Neural cell (in vitro differentiated cells): ENCODE measurements at regions not wholly inside any gene's neighbourhood (a gene's known extent, or its start where the extent isn't known, plus 50 kb on each side); places are given as distances from the start of the nearest gene placed in this dataset.

Experiments used
- H2AFZ ChIP-seq: fragments of 200-600, 300-800 bp; sonication (generic), shearing (Covaris generic); 2 replicates; pipeline ENCODE4 v1.6.0; 2014; ENCODE audit warnings: low read depth, mild to moderate bottlenecking, antibody characterized with exemption, low read length, moderate library complexity
- H3F3A ChIP-seq: fragments of 200-600 bp; shearing (Covaris generic); 2 replicates; pipeline ENCODE4 v1.6.1; 2016; ENCODE audit warnings: mild to moderate bottlenecking, moderate library complexity, mixed read lengths, antibody characterized with exemption, low read length; ENCODE audit not compliant: insufficient read depth, poor library complexity, severe bottlenecking
- H3K27ac ChIP-seq: fragments of 200-600, 300-800 bp; sonication (generic), shearing (Covaris generic); 2 replicates; pipeline ENCODE4 v1.5.1; 2014; ENCODE audit warnings: mild to moderate bottlenecking, low read length, moderate library complexity
- H3K27me3 ChIP-seq: fragments of 300-800, 200-600 bp; sonication (generic), shearing (Covaris generic); 2 replicates; pipeline ENCODE4 v1.6.0; 2014; ENCODE audit warnings: mild to moderate bottlenecking, low read depth, low read length, moderate library complexity; ENCODE audit not compliant: insufficient read depth
- H3K36me3 ChIP-seq: fragments of 300-800, 200-600 bp; sonication (generic), shearing (Covaris generic); 2 replicates; pipeline ENCODE4 v1.5.1; 2014; ENCODE audit warnings: mild to moderate bottlenecking, antibody characterized with exemption, low read length, moderate library complexity; ENCODE audit not compliant: insufficient read depth
- H3K4me2 ChIP-seq: fragments of 300-800, 200-600 bp; sonication (generic), shearing (Covaris generic); 2 replicates; pipeline ENCODE4 v1.6.0; 2014; ENCODE audit warnings: mild to moderate bottlenecking, low read length
- H3K4me3 ChIP-seq: fragments of 300-800, 200-600 bp; sonication (generic), shearing (Covaris generic); 2 replicates; pipeline ENCODE4 v1.5.1; 2014; ENCODE audit warnings: mild to moderate bottlenecking, low read length, moderate library complexity
- H3K79me2 ChIP-seq: fragments of 200-600 bp; shearing (Covaris generic); replicated peaks from 2 replicates; pipeline ENCODE4 v1.6.0; 2014; ENCODE audit warnings: mild to moderate bottlenecking, low read length, moderate library complexity; ENCODE audit not compliant: insufficient read depth
- H3K9ac ChIP-seq: fragments of 300-800, 200-600 bp; sonication (generic), shearing (Covaris generic); 2 replicates; pipeline ENCODE4 v1.6.1; 2016; ENCODE audit warnings: mild to moderate bottlenecking, low read length, mixed read lengths
- H3K9me2 ChIP-seq: fragments of 200-600 bp; shearing (Covaris generic); 2 replicates; pipeline ENCODE4 v1.6.1; 2016; ENCODE audit warnings: mild to moderate bottlenecking, low read length, mixed read lengths; ENCODE audit not compliant: insufficient read depth
- H3K9me3 ChIP-seq: fragments of 200-600, 300-800 bp; sonication (generic), shearing (Covaris generic); 2 replicates; pipeline ENCODE4 v1.6.1; 2016; ENCODE audit warnings: mild to moderate bottlenecking, mixed run types, low read length, moderate library complexity, mixed read lengths
- H4K20me1 ChIP-seq: fragments of 200-600 bp; shearing (Covaris generic); 2 replicates; pipeline ENCODE4 v1.6.1; 2016; ENCODE audit warnings: mild to moderate bottlenecking, mixed run types; ENCODE audit not compliant: insufficient read depth
- EP300 ChIP-seq: fragments of 450-650 bp; conservative IDR thresholded peaks from 2 replicates; pipeline ENCODE4 v1.6.1; 2014; ENCODE audit warnings: antibody characterized with exemption, mild to moderate bottlenecking, moderate library complexity; ENCODE audit not compliant: poor library complexity, severe bottlenecking
- EZH2 ChIP-seq: fragments of 200-600, 300-800 bp; shearing (Covaris generic), sonication (generic); IDR thresholded peaks from 2 replicates; pipeline ENCODE4 v1.6.1; 2014; ENCODE audit warnings: antibody characterized with exemption, low read length, borderline replicate concordance, mild to moderate bottlenecking; ENCODE audit not compliant: insufficient read depth, poor library complexity, severe bottlenecking
- MXI1 ChIP-seq: fragments of 450-650 bp; conservative IDR thresholded peaks from 2 replicates; pipeline ENCODE4 v1.6.1; 2014; ENCODE audit warnings: antibody characterized with exemption, mild to moderate bottlenecking; ENCODE audit not compliant: poor library complexity, severe bottlenecking
- POLR2AphosphoS5 ChIP-seq: IDR thresholded peaks from 2 replicates; pipeline ENCODE4 v1.6.1; 2012
- RAD21 ChIP-seq: fragments of 450-650 bp; conservative IDR thresholded peaks from 2 replicates; pipeline ENCODE4 v1.6.1; 2014; ENCODE audit warnings: antibody characterized with exemption, mild to moderate bottlenecking, moderate library complexity
- SMC3 ChIP-seq: fragments of 450-650 bp; conservative IDR thresholded peaks from 2 replicates; pipeline ENCODE4 v1.6.1; 2014; ENCODE audit warnings: antibody characterized with exemption, mild to moderate bottlenecking, moderate library complexity; ENCODE audit not compliant: poor library complexity
- TAF1 ChIP-seq: IDR thresholded peaks from 2 replicates; pipeline ENCODE4 v1.6.1; 2012; ENCODE audit warnings: low read depth
- TF ChIP-seq, protein P1 (sequence below): IDR thresholded peaks from 2 replicates; pipeline ENCODE4 v1.6.1; 2012; ENCODE audit warnings: borderline replicate concordance
- TF ChIP-seq, protein P2 (sequence below): fragments of 450-650 bp; IDR thresholded peaks from 2 replicates; pipeline ENCODE4 v1.5.1; 2014; ENCODE audit warnings: antibody characterized with exemption, mild to moderate bottlenecking, moderate library complexity; ENCODE audit not compliant: poor library complexity, severe bottlenecking

DNA sequence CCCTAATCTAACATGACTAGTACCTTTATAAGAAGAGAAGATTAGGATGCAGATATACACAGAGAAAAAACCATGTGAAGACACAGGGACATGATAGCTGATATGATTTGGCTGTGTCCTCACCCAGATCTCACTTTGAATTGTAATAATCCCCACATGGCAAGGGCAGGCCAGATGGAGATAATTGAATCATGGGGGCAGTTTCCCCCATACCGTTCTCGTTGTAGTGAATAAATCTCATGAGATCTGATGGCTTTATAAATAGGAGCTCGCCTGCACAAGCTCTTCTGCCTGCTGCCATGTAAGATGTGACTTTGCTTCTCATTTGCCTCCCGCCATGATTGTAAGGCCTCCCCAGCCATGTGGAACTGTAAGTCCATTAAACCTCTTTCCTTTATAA, 364.3 kb downstream of the FBXW7 start:
- TF ChIP-seq, protein P1, sequence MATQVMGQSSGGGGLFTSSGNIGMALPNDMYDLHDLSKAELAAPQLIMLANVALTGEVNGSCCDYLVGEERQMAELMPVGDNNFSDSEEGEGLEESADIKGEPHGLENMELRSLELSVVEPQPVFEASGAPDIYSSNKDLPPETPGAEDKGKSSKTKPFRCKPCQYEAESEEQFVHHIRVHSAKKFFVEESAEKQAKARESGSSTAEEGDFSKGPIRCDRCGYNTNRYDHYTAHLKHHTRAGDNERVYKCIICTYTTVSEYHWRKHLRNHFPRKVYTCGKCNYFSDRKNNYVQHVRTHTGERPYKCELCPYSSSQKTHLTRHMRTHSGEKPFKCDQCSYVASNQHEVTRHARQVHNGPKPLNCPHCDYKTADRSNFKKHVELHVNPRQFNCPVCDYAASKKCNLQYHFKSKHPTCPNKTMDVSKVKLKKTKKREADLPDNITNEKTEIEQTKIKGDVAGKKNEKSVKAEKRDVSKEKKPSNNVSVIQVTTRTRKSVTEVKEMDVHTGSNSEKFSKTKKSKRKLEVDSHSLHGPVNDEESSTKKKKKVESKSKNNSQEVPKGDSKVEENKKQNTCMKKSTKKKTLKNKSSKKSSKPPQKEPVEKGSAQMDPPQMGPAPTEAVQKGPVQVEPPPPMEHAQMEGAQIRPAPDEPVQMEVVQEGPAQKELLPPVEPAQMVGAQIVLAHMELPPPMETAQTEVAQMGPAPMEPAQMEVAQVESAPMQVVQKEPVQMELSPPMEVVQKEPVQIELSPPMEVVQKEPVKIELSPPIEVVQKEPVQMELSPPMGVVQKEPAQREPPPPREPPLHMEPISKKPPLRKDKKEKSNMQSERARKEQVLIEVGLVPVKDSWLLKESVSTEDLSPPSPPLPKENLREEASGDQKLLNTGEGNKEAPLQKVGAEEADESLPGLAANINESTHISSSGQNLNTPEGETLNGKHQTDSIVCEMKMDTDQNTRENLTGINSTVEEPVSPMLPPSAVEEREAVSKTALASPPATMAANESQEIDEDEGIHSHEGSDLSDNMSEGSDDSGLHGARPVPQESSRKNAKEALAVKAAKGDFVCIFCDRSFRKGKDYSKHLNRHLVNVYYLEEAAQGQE: no peak
- TF ChIP-seq, protein P2, sequence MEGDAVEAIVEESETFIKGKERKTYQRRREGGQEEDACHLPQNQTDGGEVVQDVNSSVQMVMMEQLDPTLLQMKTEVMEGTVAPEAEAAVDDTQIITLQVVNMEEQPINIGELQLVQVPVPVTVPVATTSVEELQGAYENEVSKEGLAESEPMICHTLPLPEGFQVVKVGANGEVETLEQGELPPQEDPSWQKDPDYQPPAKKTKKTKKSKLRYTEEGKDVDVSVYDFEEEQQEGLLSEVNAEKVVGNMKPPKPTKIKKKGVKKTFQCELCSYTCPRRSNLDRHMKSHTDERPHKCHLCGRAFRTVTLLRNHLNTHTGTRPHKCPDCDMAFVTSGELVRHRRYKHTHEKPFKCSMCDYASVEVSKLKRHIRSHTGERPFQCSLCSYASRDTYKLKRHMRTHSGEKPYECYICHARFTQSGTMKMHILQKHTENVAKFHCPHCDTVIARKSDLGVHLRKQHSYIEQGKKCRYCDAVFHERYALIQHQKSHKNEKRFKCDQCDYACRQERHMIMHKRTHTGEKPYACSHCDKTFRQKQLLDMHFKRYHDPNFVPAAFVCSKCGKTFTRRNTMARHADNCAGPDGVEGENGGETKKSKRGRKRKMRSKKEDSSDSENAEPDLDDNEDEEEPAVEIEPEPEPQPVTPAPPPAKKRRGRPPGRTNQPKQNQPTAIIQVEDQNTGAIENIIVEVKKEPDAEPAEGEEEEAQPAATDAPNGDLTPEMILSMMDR: no peak
- TF ChIP-seq EZH2 (no peak), SMC3 (no peak), TAF1 (no peak)
- Histone ChIP-seq H4K20me1 (no peaks in the 10 kb centered on the region), H3K27ac (no peak overlapping the region), H3F3A (no peaks in the 10 kb centered on the region), H3K9me3 (no peaks in the 10 kb centered on the region), H3K27me3 (no peaks in the 10 kb centered on the region), H3K79me2 (no peaks in the 10 kb centered on the region), H3K4me3 (no peak overlapping the region), H3K4me2 (no peak overlapping the region), H3K36me3 (no peaks in the 10 kb centered on the region), H3K9me2 (no peaks in the 10 kb centered on the region), H3K9ac (no peak overlapping the region), H2AFZ (no peak overlapping the region)

DNA sequence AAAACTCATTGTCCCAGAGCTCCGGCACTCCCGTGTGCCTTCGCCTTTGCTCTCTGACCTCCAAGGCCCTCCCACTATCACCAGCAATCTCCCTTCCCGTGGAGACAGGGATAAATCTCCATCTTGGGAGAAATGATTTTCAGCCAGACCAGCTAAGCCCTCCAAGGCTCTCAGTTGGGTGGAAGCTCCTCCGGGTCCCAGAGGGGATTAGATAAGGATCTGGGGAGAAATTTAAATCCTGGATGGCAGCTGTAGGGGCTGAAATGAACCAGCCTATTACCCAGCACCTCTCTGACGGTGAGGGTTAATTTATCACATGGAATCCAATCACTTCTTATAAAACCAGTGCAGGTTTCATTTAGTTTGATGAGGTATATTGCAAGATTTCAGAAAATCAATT, 366.2 kb downstream of the FBXW7 start:
- Histone ChIP-seq H3K4me3 (no peak overlapping the region), H3K27ac (no peak overlapping the region), H3K79me2 (no peaks in the 10 kb centered on the region), H3K9me2 (no peaks in the 10 kb centered on the region), H3K27me3 (no peaks in the 10 kb centered on the region), H3K9ac (no peak overlapping the region), H3K9me3 (no peaks in the 10 kb centered on the region), H3F3A (no peaks in the 10 kb centered on the region), H3K4me2 (no peak overlapping the region), H4K20me1 (no peaks in the 10 kb centered on the region), H2AFZ (no peak overlapping the region), H3K36me3 (no peaks in the 10 kb centered on the region)
- TF ChIP-seq EP300: no peak
- TF ChIP-seq, protein P2: no peak
- TF ChIP-seq TAF1: no peak
- TF ChIP-seq RAD21: no peak
- no peak for TF ChIP-seq SMC3
- TF ChIP-seq, protein P1: no peak
- TF ChIP-seq POLR2AphosphoS5: no peak
- no peak for TF ChIP-seq EZH2
- no peak for TF ChIP-seq MXI1
